PC-3 (cell line): ENCODE measurements at regions not wholly inside any gene's neighbourhood (a gene's known extent, or its start where the extent isn't known, plus 50 kb on each side); places are given as distances from the start of the nearest gene placed in this dataset.

Source experiments
- ATAC-seq: fragments of 200-7000 bp; cut with Tn5 transposase; 2 replicates; pipeline ENCODE4 v1.9.1; 2020; ENCODE audit warnings: mild to moderate bottlenecking, moderate library complexity
- BruUV-seq: library from RNA; stranded (reverse); fragments of 400-500 nt; replicated peaks from 2 replicates; lab custom pipeline; 2021; lab: Mats Ljungman, UMichigan
- CTCF ChIA-PET: fragments of 300-600 bp; sonication (Branson Sonifier 250); formaldehyde crosslinking; loops from one replicate; lab custom pipeline; 2022; ENCODE audit warnings: antibody characterized with exemption; lab: Charles Lee
- POLR2A ChIA-PET: fragments of 300-600 bp; sonication (Branson Sonifier 250); formaldehyde crosslinking; loops from one replicate; lab custom pipeline; 2022; ENCODE audit warnings: antibody characterized with exemption; ENCODE audit not compliant: unreplicated experiment; lab: Charles Lee
- DNase-seq: peaks from one replicate; pipeline ENCODE4 v3.0.0-alpha.2; 2015
- H2AFZ ChIP-seq: fragments of 300-600 bp; sonication (generic); 2 replicates; pipeline ENCODE4 v1.6.0; 2016; ENCODE audit warnings: antibody characterized with exemption, low read length
- H3F3A ChIP-seq: fragments of 300-600 bp; sonication (generic); one replicate; pipeline ENCODE4 v1.6.0; 2017; ENCODE audit warnings: antibody characterized with exemption, low read length, control low read depth, mild to moderate bottlenecking; ENCODE audit not compliant: unreplicated experiment
- H3K27ac ChIP-seq: fragments of 300-600 bp; sonication (generic); 2 replicates; pipeline ENCODE4 v1.5.1; 2016; ENCODE audit warnings: mild to moderate bottlenecking, low read length
- H3K27me3 ChIP-seq: fragments of 300-600 bp; sonication (generic); 2 replicates; pipeline ENCODE4 v1.6.1; 2016; ENCODE audit warnings: low read length, mixed read lengths
- H3K36me3 ChIP-seq: fragments of 300-600 bp; sonication (generic); 2 replicates; pipeline ENCODE4 v1.6.1; 2016; ENCODE audit warnings: low read depth, mixed run types, low read length, mixed read lengths
- H3K4me1 ChIP-seq: fragments of 300-600 bp; sonication (generic); 2 replicates; pipeline ENCODE4 v1.5.1; 2016; ENCODE audit warnings: low read length; ENCODE audit not compliant: insufficient read depth
- H3K4me2 ChIP-seq: fragments of 300-600 bp; sonication (generic); 2 replicates; pipeline ENCODE4 v1.6.0; 2016; ENCODE audit warnings: low read length
- H3K4me3 ChIP-seq: fragments of 300-600 bp; sonication (generic); 2 replicates; pipeline ENCODE4 v1.5.1; 2016; ENCODE audit warnings: mild to moderate bottlenecking, low read length, mixed read lengths
- H3K79me2 ChIP-seq: fragments of 300-600 bp; sonication (generic); 2 replicates; pipeline ENCODE4 v1.6.1; 2017; ENCODE audit warnings: low read length, mixed read lengths
- H3K9ac ChIP-seq: fragments of 300-600 bp; sonication (generic); 2 replicates; pipeline ENCODE4 v1.6.0; 2016; ENCODE audit warnings: mild to moderate bottlenecking, low read length
- H3K9me2 ChIP-seq: fragments of 300-600 bp; sonication (generic); replicated peaks from 2 replicates; pipeline ENCODE4 v1.6.1; 2016; ENCODE audit warnings: mixed run types, low read length, mixed read lengths
- H3K9me3 ChIP-seq: fragments of 300-600 bp; sonication (generic); 2 replicates; pipeline ENCODE4 v1.6.1; 2016; ENCODE audit warnings: low read length, mixed read lengths
- H4K20me1 ChIP-seq: fragments of 300-600 bp; sonication (generic); 2 replicates; pipeline ENCODE4 v1.6.1; 2016; ENCODE audit warnings: low read length, mixed read lengths
- CTCF ChIP-seq: fragments of 300-600 bp; sonication (generic); conservative IDR thresholded peaks from 2 replicates; pipeline ENCODE4 v1.5.1; 2017; ENCODE audit warnings: antibody characterized with exemption, low read depth, mild to moderate bottlenecking, low read length
- EZH2 ChIP-seq: fragments of 300-600 bp; sonication (generic); IDR thresholded peaks from one replicate; pipeline ENCODE4 v1.6.1; 2017; ENCODE audit warnings: antibody characterized with exemption, mild to moderate bottlenecking, low read length; ENCODE audit not compliant: unreplicated experiment
- EZH2phosphoT487 ChIP-seq: fragments of 300-600 bp; sonication (generic); IDR thresholded peaks from 2 replicates; pipeline ENCODE4 v1.6.1; 2018; ENCODE audit warnings: mild to moderate bottlenecking, antibody characterized with exemption, low read length, borderline replicate concordance
- intact Hi-C: fragments of 100-400 bp; cut with micrococcal nuclease; formaldehyde crosslinking; loops from 2 replicates; pipeline ENCODE4 v1.9.0; 2023

GRCh38 chr7:155374276-155375252 is 76.9 kb downstream of the INSIG1 start:
- Histone ChIP-seq H2AFZ (no peak overlapping the region), H3K9ac (no peak overlapping the region), H3K79me2 (no peaks in the 10 kb centered on the region), H3F3A (no peaks in the 10 kb centered on the region), H4K20me1 (no peaks in the 10 kb centered on the region), H3K4me2 (no peak overlapping the region), H3K27ac (no peak overlapping the region), H3K9me3 (no peaks in the 10 kb centered on the region), H3K4me3 (no peak overlapping the region), H3K4me1 (no peaks in the 10 kb centered on the region), H3K27me3 (peaks cover 51% of the 10 kb centered on the region), H3K36me3 (no peaks in the 10 kb centered on the region), H3K9me2 (no peaks in the 10 kb centered on the region)
- ChIA-PET POLR2A (no interaction called here), CTCF (no interaction called here)
- intact Hi-C loops, result no loop called here
- BruUV-seq, result no TSS peak
- TF ChIP-seq CTCF, result no peak
- no peak for TF ChIP-seq EZH2phosphoT487
- TF ChIP-seq EZH2, result no peak
- ATAC-seq, result no peak
- no peak for DNase-seq

GRCh38 chr7:155375337-155376277 is 77.9 kb downstream of the INSIG1 start:
- ChIA-PET POLR2A (no interaction called here), CTCF (no interaction called here)
- Histone ChIP-seq H3K9me3 (no peaks in the 10 kb centered on the region), H2AFZ (no peak overlapping the region), H3K36me3 (no peaks in the 10 kb centered on the region), H3K27me3 (peaks cover 60% of the 10 kb centered on the region), H3K79me2 (no peaks in the 10 kb centered on the region), H3K4me3 (no peak overlapping the region), H3K4me2 (no peak overlapping the region), H4K20me1 (no peaks in the 10 kb centered on the region; the same call in 1 of the 2 replicates), H3K4me1 (no peaks in the 10 kb centered on the region), H3F3A (no peaks in the 10 kb centered on the region), H3K27ac (no peak overlapping the region), H3K9me2 (no peaks in the 10 kb centered on the region), H3K9ac (no peak overlapping the region)
- intact Hi-C loops, result no loop called here
- ATAC-seq (no peak), DNase-seq (peak; percentile 15)
- no TSS peak for BruUV-seq
- no peak for TF ChIP-seq EZH2
- no peak for TF ChIP-seq CTCF
- TF ChIP-seq EZH2phosphoT487, result no peak
